OCI-LY7 (cell line): ENCODE measurements at regions not wholly inside any gene's neighbourhood (a gene's known extent, or its start where the extent isn't known, plus 50 kb on each side); places are given as distances from the start of the nearest gene placed in this dataset.

ENCODE experiments used
- BruUV-seq: library from RNA; stranded (reverse); fragments of 400-500 nt; replicated peaks from 2 replicates; lab custom pipeline; 2021; lab: Mats Ljungman, UMichigan
- CTCF ChIA-PET: fragments of 300-600 bp; sonication (Branson Sonifier 250); formaldehyde crosslinking; loops from one replicate; lab custom pipeline; 2022; ENCODE audit warnings: antibody characterized with exemption; ENCODE audit not compliant: unreplicated experiment; lab: Charles Lee
- POLR2A ChIA-PET: fragments of 300-600 bp; sonication (Branson Sonifier 250); formaldehyde crosslinking; loops from one replicate; lab custom pipeline; 2022; ENCODE audit warnings: antibody characterized with exemption; lab: Charles Lee
- DNase-seq: peaks from one replicate; pipeline ENCODE4 v3.0.0-alpha.2; 2015; ENCODE audit warnings: low spot score
- H2AFZ ChIP-seq: fragments of 200-600 bp; sonication (generic), shearing (Covaris generic); 2 replicates; pipeline ENCODE4 v1.6.1; 2014; ENCODE audit warnings: mild to moderate bottlenecking, antibody characterized with exemption, low read length, moderate library complexity
- H3K27ac ChIP-seq: fragments of 200-600 bp; sonication (generic); 2 replicates; pipeline ENCODE4 v1.5.1; 2014; ENCODE audit warnings: mixed run types, low read depth, mild to moderate bottlenecking, moderate library complexity, low read length, inconsistent platforms; ENCODE audit not compliant: poor library complexity, severe bottlenecking
- H3K36me3 ChIP-seq: fragments of 200-600 bp; sonication (generic); 2 replicates; pipeline ENCODE4 v1.6.1; 2014; ENCODE audit warnings: mild to moderate bottlenecking, antibody characterized with exemption, low read length, moderate library complexity, mixed read lengths; ENCODE audit not compliant: insufficient read depth
- H3K4me1 ChIP-seq: fragments of 200-600 bp; sonication (generic); 2 replicates; pipeline ENCODE4 v1.5.1; 2014; ENCODE audit warnings: mild to moderate bottlenecking, low read length; ENCODE audit not compliant: insufficient read depth, poor library complexity, severe bottlenecking
- H3K4me2 ChIP-seq: fragments of 200-600 bp; sonication (generic); 2 replicates; pipeline ENCODE4 v1.6.1; 2014; ENCODE audit warnings: mild to moderate bottlenecking, low read length
- H3K4me3 ChIP-seq: fragments of 200-600 bp; sonication (generic); 2 replicates; pipeline ENCODE4 v1.5.1; 2014; ENCODE audit warnings: mild to moderate bottlenecking, low read depth, low read length; ENCODE audit not compliant: poor library complexity, severe bottlenecking
- H3K79me2 ChIP-seq: fragments of 200-600 bp; sonication (generic); 2 replicates; pipeline ENCODE4 v1.6.1; 2016; ENCODE audit warnings: low read depth, mild to moderate bottlenecking, low read length, moderate library complexity, mixed read lengths; ENCODE audit not compliant: insufficient read depth
- H3K9me2 ChIP-seq: fragments of 200-600 bp; sonication (generic); 2 replicates; pipeline ENCODE4 v1.6.1; 2016; ENCODE audit warnings: mild to moderate bottlenecking, low read length, mixed read lengths; ENCODE audit not compliant: insufficient read depth
- H3K9me3 ChIP-seq: fragments of 200-600 bp; sonication (generic); 2 replicates; pipeline ENCODE4 v1.6.1; 2014; ENCODE audit warnings: mild to moderate bottlenecking, mixed run types, low read length, mixed read lengths
- H4K20me1 ChIP-seq: fragments of 200-600 bp; sonication (generic); 2 replicates; pipeline ENCODE4 v1.6.1; 2014; ENCODE audit warnings: mild to moderate bottlenecking, antibody characterized with exemption, low read length, moderate library complexity, mixed read lengths; ENCODE audit not compliant: insufficient read depth
- EZH2phosphoT487 ChIP-seq: fragments of 200-600 bp; sonication (generic); IDR thresholded peaks from 2 replicates; pipeline ENCODE4 v1.6.1; 2018; ENCODE audit warnings: low read depth, borderline replicate concordance, mild to moderate bottlenecking, mixed run types, antibody characterized with exemption, low read length, moderate library complexity, mixed read lengths
- intact Hi-C: fragments of 100-400 bp; cut with micrococcal nuclease; formaldehyde crosslinking; loops from one replicate; pipeline ENCODE4 v1.10.0; 2022; ENCODE audit not compliant: unreplicated experiment
- TF ChIP-seq, protein P1 (sequence below): fragments of 200-600 bp; sonication (generic); conservative IDR thresholded peaks from 2 replicates; pipeline ENCODE4 v1.5.1; 2014; ENCODE audit warnings: mild to moderate bottlenecking, antibody characterized with exemption, low read length, moderate library complexity, mixed read lengths

DNA sequence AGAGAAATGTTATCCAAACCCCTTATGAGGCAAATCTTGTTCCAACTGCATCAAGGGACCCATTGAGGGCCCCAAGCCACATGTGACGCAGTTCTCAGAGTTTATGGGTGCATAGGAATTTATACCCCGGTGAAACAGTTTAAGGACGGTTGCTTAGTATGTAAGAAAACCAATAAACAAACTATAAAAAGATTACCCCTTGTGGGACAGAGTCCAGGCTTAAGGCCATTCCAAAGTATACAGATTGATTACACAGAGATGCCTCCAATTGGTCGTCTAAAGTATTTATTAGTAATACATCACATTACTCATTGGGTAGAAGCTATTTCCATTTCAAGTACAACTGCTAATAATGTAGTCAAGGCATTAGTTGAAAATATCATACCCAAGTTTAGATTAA, 885.0 kb upstream of the MDGA2 start:
- Histone ChIP-seq H3K4me1 (no peaks in the 10 kb centered on the region), H3K36me3 (no peaks in the 10 kb centered on the region), H4K20me1 (no peaks in the 10 kb centered on the region), H3K27ac (no peak overlapping the region), H3K4me2 (no peak overlapping the region), H2AFZ (no peak overlapping the region), H3K4me3 (no peak overlapping the region), H3K79me2 (no peaks in the 10 kb centered on the region), H3K9me3 (no peaks in the 10 kb centered on the region), H3K9me2 (no peaks in the 10 kb centered on the region)
- ChIA-PET CTCF (no interaction called here), POLR2A (no interaction called here)
- intact Hi-C loops, result no loop called here
- no TSS peak for BruUV-seq
- no peak for DNase-seq
- no peak for TF ChIP-seq EZH2phosphoT487
- TF ChIP-seq, protein P1, sequence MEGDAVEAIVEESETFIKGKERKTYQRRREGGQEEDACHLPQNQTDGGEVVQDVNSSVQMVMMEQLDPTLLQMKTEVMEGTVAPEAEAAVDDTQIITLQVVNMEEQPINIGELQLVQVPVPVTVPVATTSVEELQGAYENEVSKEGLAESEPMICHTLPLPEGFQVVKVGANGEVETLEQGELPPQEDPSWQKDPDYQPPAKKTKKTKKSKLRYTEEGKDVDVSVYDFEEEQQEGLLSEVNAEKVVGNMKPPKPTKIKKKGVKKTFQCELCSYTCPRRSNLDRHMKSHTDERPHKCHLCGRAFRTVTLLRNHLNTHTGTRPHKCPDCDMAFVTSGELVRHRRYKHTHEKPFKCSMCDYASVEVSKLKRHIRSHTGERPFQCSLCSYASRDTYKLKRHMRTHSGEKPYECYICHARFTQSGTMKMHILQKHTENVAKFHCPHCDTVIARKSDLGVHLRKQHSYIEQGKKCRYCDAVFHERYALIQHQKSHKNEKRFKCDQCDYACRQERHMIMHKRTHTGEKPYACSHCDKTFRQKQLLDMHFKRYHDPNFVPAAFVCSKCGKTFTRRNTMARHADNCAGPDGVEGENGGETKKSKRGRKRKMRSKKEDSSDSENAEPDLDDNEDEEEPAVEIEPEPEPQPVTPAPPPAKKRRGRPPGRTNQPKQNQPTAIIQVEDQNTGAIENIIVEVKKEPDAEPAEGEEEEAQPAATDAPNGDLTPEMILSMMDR, result no peak

DNA sequence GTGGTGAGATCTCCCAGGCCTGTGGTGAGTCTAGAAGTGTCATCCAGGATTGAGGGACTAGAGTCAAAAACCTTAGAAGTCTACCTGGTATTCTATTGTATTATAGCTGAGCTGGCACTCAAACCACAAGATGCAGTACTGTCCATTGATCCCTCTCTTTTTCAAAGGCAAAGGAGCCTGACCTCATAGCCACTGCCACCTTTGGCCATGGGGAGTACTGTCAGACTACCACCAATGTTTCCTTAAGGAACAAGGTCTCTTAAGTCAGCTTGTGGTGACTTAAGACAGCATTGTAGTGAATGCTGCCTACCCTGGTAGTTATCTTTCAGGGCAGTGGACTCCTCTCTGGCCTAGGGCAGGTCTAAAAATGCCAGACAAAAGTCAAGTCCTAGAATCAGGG, 878.0 kb upstream of the MDGA2 start:
- BruUV-seq, result no TSS peak
- H3K9me2 ChIP-seq, result no peaks in the 10 kb centered on the region
- ChIA-PET POLR2A (no interaction called here), CTCF (no interaction called here)
- intact Hi-C loops, result no loop called here
- no peak overlapping the region for H3K4me2 ChIP-seq
- H3K79me2 ChIP-seq, result no peaks in the 10 kb centered on the region
- no peaks in the 10 kb centered on the region for H3K4me1 ChIP-seq
- no peak for TF ChIP-seq EZH2phosphoT487
- TF ChIP-seq, protein P1, result no peak
- H3K4me3 ChIP-seq, result no peak overlapping the region
- H2AFZ ChIP-seq, result no peak overlapping the region
- no peak for DNase-seq
- H3K27ac ChIP-seq, result no peak overlapping the region
- no peaks in the 10 kb centered on the region for H3K9me3 ChIP-seq
- H4K20me1 ChIP-seq, result no peaks in the 10 kb centered on the region
- H3K36me3 ChIP-seq, result no peaks in the 10 kb centered on the region

DNA sequence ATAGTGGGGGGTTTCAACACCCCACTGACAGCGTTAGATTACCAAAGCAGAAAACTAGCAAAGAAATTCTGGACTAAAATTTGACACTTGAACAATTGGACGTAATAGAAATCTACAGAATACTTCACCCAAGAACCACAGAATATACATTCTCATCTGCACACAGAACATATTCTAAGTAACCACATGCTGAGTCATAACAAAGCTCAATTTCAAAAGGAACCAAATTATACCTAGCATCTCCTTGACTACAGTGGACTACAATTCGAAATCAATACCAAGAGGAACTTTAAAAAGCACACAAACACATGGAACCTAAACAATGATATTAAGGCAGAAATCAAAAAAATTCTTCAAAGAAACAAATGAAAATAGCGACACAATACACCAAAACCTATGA, 871.6 kb upstream of the MDGA2 start:
- H3K9me3 ChIP-seq, result no peaks in the 10 kb centered on the region
- H3K4me3 ChIP-seq, result no peak overlapping the region
- BruUV-seq, result no TSS peak
- no peaks in the 10 kb centered on the region for H3K9me2 ChIP-seq
- H3K4me2 ChIP-seq, result no peak overlapping the region
- H4K20me1 ChIP-seq, result no peaks in the 10 kb centered on the region
- no peaks in the 10 kb centered on the region for H3K36me3 ChIP-seq
- TF ChIP-seq, protein P1, result no peak
- TF ChIP-seq EZH2phosphoT487, result no peak
- H3K27ac ChIP-seq, result no peak overlapping the region
- H2AFZ ChIP-seq, result no peak overlapping the region
- no peak for DNase-seq
- intact Hi-C loops, result no loop called here
- POLR2A ChIA-PET, result interaction anchor here (0.7 kb wide), 1 partner anchor 27 kb away, joined by 4 read pairs; no protein-coding TSS in a partner anchor
- H3K4me1 ChIP-seq, result no peaks in the 10 kb centered on the region
- no peaks in the 10 kb centered on the region for H3K79me2 ChIP-seq
- CTCF ChIA-PET, result no interaction called here
